Astrocyte (in vitro differentiated cells and primary cell): ENCODE measurements at regions not wholly inside any gene's neighbourhood (a gene's known extent, or its start where the extent isn't known, plus 50 kb on each side); places are given as distances from the start of the nearest gene placed in this dataset.

ENCODE experiments used
- CTCF ChIP-seq: IDR thresholded peaks from 2 replicates; pipeline ENCODE4 v1.5.1; 2011; ENCODE audit warnings: low read depth, mild to moderate bottlenecking, inconsistent platforms, low read length, moderate library complexity; ENCODE audit not compliant: insufficient read depth
- EZH2 ChIP-seq: IDR thresholded peaks from 2 replicates; pipeline ENCODE4 v1.6.1; 2012; ENCODE audit warnings: mild to moderate bottlenecking, low read length, inconsistent platforms; ENCODE audit not compliant: insufficient read depth

DNA sequence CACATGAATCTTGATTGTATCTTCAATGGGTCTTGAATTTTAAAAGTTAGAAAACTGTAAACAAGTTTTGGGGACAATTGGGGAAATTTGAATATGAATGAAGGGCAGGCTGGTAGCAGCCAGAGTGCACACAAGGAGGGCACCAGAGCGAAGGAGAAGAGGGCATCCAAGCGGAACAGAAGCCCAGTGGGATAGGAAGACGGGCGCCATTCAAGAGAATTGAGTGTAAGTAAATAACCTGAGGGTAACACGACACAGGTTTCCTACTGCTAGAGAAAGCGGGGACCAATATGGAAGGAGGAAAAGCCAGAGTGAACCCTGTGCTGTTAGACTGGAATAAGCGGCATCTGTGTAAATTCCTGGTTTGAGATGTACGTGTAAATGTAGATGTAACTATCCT, 115.1 kb upstream of the CCL2 start:
- TF ChIP-seq CTCF (no peak), EZH2 (no peak)
